Left cardiac atrium (tissue), 4 donors: ENCODE measurements at regions not wholly inside any gene's neighbourhood (a gene's known extent, or its start where the extent isn't known, plus 50 kb on each side); places are given as distances from the start of the nearest gene placed in this dataset.
A peak's percentile ranks its signal among the peaks of the same experiment; 100 is the strongest.

Experiments used
- ATAC-seq, 2 donors: fragments of 200-7000 bp; cut with Tn5 transposase; one replicate each; pipeline ENCODE4 v1.9.1; 2020; ENCODE audit warnings: mild to moderate bottlenecking in 2 of 2, moderate library complexity in 2 of 2
- DNase-seq: peaks from one replicate; pipeline ENCODE4 v3.0.0-alpha.2; 2020
- intact Hi-C, 2 donors: fragments of 100-400 bp; cut with DNase I; formaldehyde crosslinking; loops; one replicate each; pipeline versions ENCODE4 v1.14.1 to v1.15.1; 2022 to 2023
- donor health status: DM: no; HTN: yes; CAD: no.
- donor health status: DM: no; HTN: yes; CAD: no; lungs with severe emphysema.
- donor health status: DM: yes; HTN: yes; CAD: no.
- donor health status: Dilated cardiomyopathy.

DNA sequence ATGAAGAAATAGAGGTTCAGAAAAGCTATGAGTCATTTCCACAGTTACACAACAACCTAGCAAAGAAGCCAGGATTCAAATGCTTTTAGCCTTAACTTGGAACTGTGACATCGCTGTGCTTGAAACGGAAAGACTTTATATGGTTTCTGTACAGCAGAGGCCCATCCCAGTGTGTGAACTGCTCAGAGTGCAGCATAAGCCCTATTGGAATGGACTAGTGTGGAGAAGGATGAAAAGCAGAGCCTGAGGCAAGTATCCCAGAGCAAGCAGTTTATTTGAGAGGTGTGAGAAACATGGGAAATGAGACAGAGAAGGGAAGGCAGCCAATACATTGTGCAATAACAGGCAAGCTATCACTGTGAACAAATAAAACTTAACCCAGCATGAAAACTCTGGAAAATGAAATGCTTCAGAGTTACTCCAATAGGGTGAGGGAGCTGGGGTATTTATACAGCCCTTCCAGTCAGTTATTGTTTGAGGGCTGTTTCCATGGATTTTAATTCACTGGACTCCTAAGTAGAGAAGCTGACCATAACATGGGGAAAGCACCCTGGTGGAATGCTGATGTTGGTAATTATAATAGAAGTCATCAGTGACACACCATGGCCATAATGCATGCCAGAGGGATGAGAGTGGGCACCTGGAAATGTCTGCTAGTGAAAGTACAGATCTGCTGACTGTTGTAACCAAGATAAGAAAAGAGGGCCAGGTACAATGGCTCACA lies 254.0 kb upstream of the POU3F3 start:
- ATAC-seq (no peak), DNase-seq (no peak)
- intact Hi-C loops, result no loop called here

DNA sequence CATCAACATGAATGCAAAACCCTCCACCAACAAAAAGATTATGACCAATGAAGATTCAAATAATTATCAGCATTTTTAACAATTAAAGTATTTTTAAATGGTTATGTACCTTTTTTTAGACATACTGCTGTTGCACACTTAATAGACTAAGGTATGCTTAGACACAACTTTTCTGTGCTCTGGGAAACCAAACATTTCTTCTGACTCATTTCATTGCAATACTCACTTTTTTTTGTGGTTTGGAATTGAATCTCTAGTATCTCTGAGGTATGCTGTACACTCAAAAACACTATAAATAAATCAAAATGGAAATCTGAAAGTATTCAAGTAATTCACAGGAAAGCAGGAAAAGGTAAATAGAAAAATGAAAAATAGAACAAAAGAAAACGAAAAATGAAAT lies 247.9 kb upstream of the POU3F3 start:
- intact Hi-C loops, result no loop called here
- ATAC-seq (no peak), DNase-seq (no peak)

DNA sequence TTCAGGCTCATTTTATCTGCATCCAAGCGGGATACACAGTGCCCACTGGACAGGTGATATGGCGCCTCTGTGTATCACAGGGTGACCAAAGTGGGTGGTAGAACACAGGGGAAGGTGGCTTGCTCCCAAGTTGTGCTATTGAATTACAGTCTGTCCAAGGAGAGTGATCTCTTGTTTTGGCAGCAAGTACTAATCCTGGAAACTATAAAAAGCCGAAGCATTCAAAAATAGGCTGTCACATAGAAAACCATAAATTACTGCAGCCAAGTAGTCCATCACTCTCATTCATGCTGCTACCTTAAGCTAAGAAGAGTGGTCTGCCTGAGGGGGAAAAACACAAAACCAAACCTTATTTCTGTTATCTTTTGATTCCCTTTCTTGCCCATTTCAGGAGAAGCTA lies 237.1 kb upstream of the POU3F3 start:
- DNase-seq (no peak), ATAC-seq (no peak)
- intact Hi-C loops, result no loop called here

DNA sequence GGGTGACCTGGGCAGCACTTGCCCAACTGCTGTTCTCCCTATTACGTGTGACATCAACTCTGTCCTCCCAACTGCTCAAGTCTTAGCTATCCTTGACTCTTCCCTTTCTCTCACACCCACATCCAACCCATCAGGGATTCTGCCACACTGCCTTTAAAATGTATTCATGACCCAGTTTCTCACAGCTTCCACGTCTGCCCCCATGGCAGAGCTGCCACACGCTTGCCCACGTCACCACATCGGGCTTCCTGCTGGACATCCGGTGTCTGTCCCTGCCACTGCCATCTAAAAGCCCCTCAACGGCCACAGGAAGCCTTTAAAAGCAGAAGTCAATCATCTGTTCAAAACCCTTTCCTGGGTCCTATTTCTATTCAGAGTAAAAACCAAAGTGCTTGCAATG lies 233.1 kb upstream of the POU3F3 start:
- ATAC-seq (no peak), DNase-seq (no peak)
- intact Hi-C loops, result no loop called here

DNA sequence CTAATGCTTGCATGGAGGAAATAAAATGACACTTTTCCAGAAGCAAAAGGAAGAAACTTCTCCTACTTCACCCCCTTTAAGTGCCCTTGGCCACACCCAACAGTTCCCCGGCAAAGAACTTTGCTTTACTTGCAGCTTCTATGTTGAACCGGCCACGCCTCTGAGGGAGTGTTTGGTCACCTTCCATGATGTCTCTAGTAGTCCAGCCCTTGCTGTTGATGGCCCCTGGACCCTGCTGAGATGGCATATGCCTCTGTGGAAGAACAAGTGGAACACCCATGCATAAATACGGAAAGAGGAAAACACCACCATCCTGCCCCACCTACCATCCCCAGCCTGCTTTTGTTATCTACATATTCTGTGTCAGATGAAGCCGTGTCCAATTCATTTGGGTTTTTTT lies 218.3 kb upstream of the POU3F3 start:
- DNase-seq (no peak), ATAC-seq (no peak)
- intact Hi-C loops, result no loop called here

DNA sequence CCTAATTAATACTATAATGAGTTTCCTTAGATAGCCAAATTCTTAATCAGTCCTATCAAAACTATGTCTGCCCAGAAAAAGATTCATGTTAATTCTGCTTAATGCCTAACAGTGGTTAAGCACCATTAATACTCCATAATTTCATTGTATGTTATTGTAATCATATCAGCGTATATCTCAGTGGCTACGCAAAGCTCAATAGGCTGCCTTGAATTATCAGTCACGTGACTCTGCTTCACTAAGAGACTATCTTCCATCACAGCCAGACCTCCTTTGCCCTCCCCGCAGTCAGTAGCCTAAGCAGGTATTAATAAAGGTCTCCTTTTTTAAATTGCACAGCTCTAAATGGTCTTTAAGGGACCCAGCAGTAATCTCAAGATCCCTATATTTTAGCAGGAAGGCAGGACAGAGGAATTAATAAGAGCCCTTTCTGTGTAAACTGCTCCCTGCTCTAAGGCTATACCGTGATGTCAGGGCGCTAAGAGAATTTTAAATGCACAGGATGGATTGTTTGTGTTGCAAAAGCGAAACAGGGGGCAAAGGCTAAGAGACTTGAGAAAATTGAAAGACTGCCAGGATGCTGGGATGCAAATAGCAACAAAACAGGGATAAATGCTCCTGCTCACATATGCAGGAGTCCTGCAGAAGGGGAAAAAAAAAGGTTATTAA lies 215.6 kb upstream of the POU3F3 start:
- intact Hi-C loops, result no loop called here
- no peak for ATAC-seq
- DNase-seq, result no peak

DNA sequence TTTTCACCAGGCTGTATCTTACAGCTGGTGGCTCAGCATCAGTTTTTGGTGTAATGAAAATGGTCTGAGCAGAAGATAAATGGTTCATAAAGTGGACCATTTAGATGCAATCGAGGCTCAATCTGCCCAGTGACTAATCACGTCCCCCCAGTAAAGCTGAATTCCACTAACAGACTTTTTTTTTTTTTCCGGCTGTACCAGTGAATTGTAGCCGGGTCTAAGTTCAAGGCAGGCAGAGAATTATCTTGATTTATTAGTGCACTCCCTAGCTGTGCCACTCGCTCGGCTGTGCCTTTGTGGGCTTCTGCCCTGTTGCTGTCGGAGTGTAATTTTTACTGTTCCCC lies 215.1 kb upstream of the POU3F3 start:
- intact Hi-C loops, result no loop called here
- no peak for ATAC-seq

DNA sequence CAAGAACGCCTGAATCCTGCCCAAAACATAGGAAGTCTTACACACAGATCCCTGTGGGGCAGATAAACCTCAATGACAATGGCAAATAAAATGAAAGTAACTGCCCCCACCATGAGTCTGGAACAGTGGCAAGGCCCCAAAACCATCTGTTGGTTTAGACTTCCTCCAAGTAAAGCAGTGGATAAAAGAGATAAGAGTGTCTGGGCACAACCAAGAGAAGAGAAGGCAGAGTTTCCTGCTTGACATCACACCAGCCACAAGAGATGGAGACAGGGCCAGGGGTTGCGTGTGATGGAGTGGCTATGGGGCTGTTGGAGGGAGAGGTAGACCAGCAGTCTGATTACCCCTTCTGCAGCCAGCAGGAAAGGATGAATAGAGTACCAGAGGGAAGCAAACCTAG lies 212.1 kb upstream of the POU3F3 start:
- intact Hi-C loops, result no loop called here
- ATAC-seq (no peak), DNase-seq (no peak)

More for the DNA sequence above, 215.1 kb upstream of the POU3F3 start:
- no peak for DNase-seq

DNA sequence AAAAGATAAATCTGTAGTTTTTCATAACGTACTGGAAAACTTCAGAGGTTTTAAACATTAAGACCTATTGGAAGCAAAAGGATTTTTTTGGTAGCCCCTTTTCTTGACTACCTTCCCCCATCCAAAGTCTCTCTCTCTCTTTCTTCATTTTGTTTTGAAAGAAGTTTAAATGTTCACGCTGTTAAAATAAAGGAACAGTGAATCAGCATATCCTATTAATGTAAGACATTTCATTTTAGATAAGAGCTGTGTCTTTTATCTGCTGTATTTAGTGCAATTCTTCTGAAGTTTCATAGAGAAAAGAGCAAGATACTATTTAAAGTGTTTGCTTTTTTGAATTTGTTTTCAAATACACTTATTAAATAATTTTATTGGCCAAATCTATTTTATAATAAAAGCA lies 205.5 kb upstream of the POU3F3 start:
- DNase-seq, result no peak
- ATAC-seq, result no peak
- intact Hi-C loops, result no loop called here

DNA sequence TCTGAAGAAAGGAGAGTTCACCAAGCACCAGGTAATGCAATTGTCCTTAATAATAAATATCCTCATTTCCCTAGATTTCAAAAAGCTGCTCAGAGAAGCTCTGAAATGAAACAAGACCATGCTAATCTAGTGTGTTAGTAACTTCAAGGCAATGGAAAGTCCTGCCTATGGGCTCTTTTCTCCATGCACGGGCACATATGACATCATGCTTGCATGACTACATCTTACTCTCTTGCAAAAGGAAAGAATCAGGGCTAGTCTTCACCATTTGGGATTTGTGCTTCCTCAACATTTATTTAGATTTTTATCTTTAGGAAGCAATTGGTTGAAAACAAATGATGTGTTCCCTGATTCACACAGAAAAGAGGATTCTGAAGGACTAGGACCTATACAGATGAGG lies 204.0 kb upstream of the POU3F3 start:
- no peak for ATAC-seq
- intact Hi-C loops, result no loop called here

DNA sequence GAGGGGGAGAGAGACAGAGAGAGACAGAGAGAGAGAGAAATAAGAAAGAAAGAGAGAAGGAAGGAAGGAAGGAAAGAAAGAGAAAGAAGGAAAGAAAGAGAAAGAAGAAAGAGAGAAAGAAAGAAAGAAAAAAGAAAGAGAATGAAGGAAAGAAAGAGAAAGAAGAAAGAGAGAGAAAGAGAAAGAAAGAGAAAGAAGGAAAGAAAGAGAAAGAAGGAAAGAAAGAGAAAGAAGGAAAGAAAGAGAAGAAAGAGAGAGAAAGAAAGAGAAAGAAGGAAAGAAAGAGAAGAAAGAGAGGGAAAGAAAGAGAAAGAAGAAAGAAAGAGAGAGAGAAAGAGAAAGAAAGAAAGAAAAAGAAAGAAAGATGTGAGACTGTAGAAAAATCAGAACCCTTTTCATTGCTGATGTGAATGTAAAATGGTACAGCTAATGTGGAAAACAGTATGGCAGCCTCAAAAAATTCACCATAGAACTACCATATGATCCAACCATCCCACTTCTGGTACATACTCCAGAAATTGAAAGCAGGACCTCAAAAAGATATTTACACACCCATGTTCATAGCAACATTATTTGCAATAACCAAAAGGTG lies 203.4 kb upstream of the POU3F3 start:
- ATAC-seq, result no peak
- intact Hi-C loops, result no loop called here
- DNase-seq, result no peak

More for the DNA sequence above, 204.0 kb upstream of the POU3F3 start:
- no peak for DNase-seq

DNA sequence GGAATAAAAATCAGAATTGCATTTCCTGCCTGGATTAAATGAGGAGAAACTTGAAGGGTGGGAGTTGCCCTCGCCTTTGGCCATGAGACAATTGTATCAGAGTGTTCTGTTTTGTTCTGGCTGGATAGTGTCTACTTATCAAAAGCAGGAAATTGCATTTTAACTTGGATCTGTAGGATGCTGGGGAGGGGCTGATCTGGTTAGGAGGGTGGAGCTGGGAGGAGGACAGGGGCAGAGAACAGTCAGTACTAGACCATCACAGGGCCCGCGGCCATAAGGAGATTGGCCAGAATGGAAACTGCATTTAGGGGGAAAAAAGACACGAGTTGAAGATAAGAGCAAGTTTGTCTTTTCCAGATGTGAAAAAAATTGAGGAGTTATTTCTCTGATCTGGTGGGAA lies 199.1 kb upstream of the POU3F3 start:
- peak; percentile 77 for DNase-seq
- intact Hi-C loops, result no loop called here
- peak; percentile 48 to 85 for ATAC-seq

DNA sequence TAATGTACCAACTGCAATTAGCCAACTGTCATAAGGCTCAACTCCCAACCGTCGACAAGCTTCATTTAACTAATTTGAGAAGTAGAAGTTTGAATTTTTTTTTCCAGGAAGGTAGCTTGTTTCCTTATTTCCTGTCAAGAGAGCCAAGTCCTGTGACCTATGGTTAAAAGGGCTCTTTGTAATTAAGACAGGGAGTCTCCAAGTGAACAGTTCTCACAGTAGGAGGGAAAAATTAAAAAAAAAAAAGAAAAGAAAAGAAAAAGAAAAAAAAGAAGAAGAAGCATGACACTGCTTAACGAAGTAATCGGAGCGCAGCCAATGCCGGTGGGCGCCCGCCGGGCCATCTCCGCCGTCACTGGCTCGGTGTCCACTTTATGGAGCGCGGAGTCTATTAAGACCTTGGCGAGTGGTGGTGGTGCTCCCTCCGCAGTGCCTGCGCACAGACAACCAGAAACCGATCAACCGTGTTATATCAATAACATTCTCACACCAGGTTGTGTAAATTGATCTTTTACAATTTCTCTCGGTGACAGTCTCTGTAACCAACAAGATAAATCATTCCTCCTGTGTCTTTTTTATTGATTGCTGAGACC lies 197.2 kb upstream of the POU3F3 start:
- intact Hi-C loops, result no loop called here
- DNase-seq (no peak), ATAC-seq (no peak)

DNA sequence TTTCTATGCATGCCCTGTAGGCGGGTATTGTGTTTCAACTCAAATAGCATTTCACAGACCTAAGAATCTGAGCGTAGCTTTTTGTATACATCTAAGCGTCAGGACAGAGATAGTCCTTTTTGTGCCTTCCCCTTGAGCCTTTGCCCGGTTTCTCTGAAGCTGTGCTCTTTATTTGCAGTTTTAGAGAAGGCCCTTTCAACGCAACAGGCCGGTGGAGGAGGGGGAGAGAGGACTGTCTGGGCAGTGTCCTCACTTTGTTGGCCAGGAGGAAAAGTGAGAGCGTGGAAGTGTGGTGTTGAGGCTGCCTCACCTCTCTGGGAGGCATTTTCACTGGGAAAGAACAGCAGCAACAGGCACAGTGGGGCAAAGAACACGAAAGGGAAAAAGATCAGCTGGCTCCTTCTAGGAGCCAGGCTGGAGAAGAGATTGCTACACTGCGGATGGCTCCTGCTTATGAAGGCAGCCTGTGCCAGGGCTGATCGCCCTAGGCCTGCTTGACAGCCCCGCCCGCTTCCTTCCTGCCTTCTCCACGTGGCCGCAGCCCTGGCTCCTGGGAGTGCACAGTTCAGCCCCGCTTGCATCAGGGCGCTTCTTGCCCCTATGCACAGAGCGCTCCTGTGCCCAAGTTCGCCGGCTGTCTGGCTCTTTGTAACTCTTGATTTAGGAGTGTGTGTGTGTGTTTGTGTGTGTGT lies 195.6 kb upstream of the POU3F3 start:
- DNase-seq, result peak; percentile 88
- intact Hi-C loops, result no loop called here
- peak; percentile 90 to 97 for ATAC-seq

DNA sequence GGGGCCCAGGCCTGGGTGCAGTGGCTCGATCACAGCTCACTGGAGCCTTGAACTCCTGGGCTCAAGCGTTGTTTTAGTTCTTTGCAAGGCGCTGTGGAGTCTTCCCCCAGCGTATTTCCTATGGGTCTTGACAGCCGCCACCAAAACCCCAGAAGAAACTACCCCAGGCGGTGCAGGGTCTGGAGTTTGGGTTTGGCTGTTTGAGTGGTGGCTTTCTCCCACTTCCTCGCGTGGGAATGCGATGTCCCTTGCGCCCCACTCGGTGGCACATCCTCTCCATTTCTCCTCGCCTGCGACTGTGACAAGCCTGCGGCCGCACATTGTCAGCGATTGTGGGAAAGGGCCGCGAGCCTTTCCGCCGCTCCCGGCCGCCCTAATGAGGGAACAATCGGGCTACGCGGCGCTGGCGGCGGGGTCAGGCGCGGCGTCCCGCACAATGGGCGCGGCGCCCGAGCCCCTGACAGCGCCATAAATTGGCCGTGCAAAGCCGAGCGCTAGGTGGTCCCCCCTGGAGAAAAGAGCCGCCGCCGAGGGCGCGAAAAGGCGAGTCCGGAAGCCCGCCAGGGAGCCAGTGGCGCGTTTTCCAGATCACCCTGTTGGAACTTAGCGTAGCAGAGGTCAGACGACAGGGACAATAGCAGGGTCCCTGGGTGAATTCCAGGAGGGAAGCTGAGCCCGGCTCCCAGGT lies 194.9 kb upstream of the POU3F3 start:
- peak in 1 of 2 donors; percentile 42 for ATAC-seq
- DNase-seq, result peak; percentile 26
- intact Hi-C loops, result no loop called here

DNA sequence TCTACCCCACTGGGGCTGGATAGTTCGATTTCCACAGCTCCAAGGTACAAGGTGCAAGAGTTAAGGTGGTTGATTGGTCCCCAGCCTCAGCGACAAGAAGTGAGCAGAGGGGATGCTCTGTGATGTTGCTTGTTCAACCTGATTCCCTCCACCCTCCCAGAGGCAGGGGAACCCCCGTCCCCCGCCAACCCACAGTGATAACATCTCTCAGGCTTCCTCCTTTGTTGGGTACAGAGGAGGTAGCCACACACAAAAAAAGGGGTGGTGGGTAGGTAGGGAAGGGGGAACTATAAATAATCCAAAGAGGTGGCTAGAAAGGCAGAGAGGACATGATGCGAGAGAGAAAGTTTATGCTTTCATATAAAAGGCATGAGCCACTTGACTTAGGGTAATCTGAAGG lies 192.9 kb upstream of the POU3F3 start:
- ATAC-seq (no peak), DNase-seq (no peak)
- intact Hi-C loops, result no loop called here

DNA sequence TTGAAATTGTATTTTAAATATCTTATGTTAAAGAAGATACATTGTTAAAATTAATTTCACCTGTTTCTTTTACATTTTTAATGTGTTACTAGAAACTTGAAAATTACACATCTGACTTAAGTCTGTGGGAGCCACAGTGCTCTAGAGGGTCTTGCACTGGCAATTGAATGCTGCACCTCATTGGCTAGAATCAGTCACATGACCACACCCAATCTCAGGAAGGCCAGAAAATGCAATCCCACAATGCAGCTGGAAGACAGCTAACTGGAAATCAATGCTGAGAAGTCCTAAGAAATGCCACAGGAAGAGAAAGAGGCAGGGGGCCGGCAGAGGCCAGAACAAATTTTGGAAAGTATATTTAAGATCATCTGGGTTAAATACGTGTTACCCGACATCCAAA lies 189.2 kb upstream of the POU3F3 start:
- intact Hi-C loops, result no loop called here
- ATAC-seq (no peak), DNase-seq (no peak)

DNA sequence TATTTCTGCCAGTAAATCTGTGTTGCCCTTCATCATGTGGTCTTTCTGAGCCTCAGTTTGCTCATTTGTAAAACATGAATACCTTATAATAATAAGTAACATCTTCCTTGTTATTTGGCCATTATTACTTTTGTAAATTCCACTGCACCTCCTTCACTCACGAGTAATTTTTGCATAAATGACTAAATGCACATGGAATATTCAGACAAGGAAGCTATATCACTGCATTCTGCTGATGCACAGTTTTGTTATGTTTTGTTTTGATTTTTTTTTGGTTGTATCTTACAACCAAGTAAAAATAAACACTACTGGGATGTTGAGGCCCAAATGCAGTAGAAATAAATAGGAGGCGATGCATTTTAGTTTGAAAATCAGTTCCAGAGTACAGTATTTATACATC lies 185.3 kb upstream of the POU3F3 start:
- DNase-seq (no peak), ATAC-seq (no peak)

DNA sequence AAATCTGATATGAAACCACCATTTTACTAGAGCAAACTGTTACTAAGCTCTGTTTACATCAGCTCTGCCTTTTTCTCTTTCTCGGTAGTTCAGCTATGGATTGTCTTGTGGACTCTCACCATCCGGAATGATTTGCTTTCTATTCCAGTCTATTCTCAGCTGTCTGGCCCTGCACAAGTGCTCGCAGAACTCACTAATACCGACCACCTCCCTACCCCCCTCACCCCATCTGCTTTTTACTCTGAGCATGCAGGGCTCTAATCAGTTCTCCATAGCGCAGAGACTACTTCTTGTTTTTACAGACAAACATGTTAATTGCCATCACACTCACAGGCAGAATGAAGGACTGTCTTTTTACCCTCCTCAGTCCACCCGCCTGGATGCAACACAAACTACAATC lies 180.7 kb upstream of the POU3F3 start:
- ATAC-seq, result no peak
- DNase-seq, result no peak
- intact Hi-C loops, result no loop called here

More for the DNA sequence above, 185.3 kb upstream of the POU3F3 start:
- intact Hi-C loops, result no loop called here
